ENCODE measurements at regions not wholly inside any gene's neighbourhood (a gene's known extent, or its start where the extent isn't known, plus 50 kb on each side); places are given as distances from the start of the nearest gene placed in this dataset.

- TF ChIP-seq ZBTB21 (tag by site-specific recombination; IDR thresholded peaks at IDR 0.05) (no peak), CTCF (tag by site-specific recombination; IDR thresholded peaks at IDR 0.05) (no peak), ZNF473 (tag by site-specific recombination; IDR thresholded peaks at IDR 0.05) (no peak)
These were observed 767.3 kb upstream of the SORCS1 start for GRCh38 chr10:107931808-107932207.
